ENCODE measurements at regions not wholly inside any gene's neighbourhood (a gene's known extent, or its start where the extent isn't known, plus 50 kb on each side); places are given as distances from the start of the nearest gene placed in this dataset.

DNA sequence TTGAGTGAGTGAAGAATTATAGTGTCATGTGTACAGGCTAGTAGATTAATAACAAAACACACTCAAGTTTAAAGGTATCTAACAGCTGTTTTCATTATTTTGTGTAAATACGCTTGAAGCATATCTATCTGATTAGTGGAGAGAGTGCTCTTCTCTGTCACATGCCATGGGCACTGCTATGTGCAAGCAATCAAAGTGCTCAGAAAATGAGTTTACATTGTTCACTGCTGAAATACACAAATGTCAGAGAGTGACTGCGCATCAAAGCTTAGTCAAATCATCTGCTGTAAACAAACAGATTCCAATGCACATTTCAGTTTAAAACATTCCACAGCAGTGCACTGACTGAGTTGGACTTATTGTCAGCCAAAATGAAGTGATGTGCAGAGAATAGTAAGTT is 423.4 kb downstream of the ZEB2 start:
- TF ChIP-seq, protein P1, sequence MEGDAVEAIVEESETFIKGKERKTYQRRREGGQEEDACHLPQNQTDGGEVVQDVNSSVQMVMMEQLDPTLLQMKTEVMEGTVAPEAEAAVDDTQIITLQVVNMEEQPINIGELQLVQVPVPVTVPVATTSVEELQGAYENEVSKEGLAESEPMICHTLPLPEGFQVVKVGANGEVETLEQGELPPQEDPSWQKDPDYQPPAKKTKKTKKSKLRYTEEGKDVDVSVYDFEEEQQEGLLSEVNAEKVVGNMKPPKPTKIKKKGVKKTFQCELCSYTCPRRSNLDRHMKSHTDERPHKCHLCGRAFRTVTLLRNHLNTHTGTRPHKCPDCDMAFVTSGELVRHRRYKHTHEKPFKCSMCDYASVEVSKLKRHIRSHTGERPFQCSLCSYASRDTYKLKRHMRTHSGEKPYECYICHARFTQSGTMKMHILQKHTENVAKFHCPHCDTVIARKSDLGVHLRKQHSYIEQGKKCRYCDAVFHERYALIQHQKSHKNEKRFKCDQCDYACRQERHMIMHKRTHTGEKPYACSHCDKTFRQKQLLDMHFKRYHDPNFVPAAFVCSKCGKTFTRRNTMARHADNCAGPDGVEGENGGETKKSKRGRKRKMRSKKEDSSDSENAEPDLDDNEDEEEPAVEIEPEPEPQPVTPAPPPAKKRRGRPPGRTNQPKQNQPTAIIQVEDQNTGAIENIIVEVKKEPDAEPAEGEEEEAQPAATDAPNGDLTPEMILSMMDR (IDR thresholded peaks at IDR 0.05) = no peak
- TF ChIP-seq POLR2A (IDR thresholded peaks at IDR 0.05) = no peak
